ENCODE measurements at regions not wholly inside any gene's neighbourhood (a gene's known extent, or its start where the extent isn't known, plus 50 kb on each side); places are given as distances from the start of the nearest gene placed in this dataset.

- POLR2A ChIA-PET, result no interaction called here
- H3K4me3 ChIP-seq (ENCODE audit: low read depth, low read length), result no peak overlapping the region
- no peak for DNase-seq (ENCODE audit: low read depth)
- no peaks in the 10 kb centered on the region for H3K36me3 ChIP-seq (ENCODE audit: control insufficient read depth, insufficient read depth, low read length)
- CTCF ChIA-PET, result no interaction called here
- H3K27me3 ChIP-seq (ENCODE audit: control insufficient read depth, insufficient read depth, low read length), result no peaks in the 10 kb centered on the region
- TF ChIP-seq CTCF (IDR thresholded peaks at IDR 0.05; ENCODE audit: insufficient read depth, low read depth, low read length), result no peak
These were observed 94.0 kb upstream of the PPP2R2D start for GRCh38 chr10:131806646-131807317.

GRCh38 chr10:131808370-131808930 lies 92.4 kb upstream of the PPP2R2D start:
- ChIA-PET CTCF (no interaction called here), POLR2A (no interaction called here)
- DNase-seq (ENCODE audit: low read depth), result no peak
- TF ChIP-seq CTCF (IDR thresholded peaks at IDR 0.05; ENCODE audit: insufficient read depth, low read depth, low read length), result no peak
- Histone ChIP-seq H3K36me3 (ENCODE audit: control insufficient read depth, insufficient read depth, low read length) (no peaks in the 10 kb centered on the region), H3K27me3 (ENCODE audit: control insufficient read depth, insufficient read depth, low read length) (no peaks in the 10 kb centered on the region), H3K4me3 (ENCODE audit: low read depth, low read length) (no peak overlapping the region)

- TF ChIP-seq CTCF (IDR thresholded peaks at IDR 0.05; ENCODE audit: insufficient read depth, low read depth, low read length), result no peak
- CTCF ChIA-PET, result no interaction called here
- POLR2A ChIA-PET, result no interaction called here
- no peaks in the 10 kb centered on the region for H3K36me3 ChIP-seq (ENCODE audit: control insufficient read depth, insufficient read depth, low read length)
- no peak overlapping the region for H3K4me3 ChIP-seq (ENCODE audit: low read depth, low read length)
- no peak for DNase-seq (ENCODE audit: low read depth)
- no peaks in the 10 kb centered on the region for H3K27me3 ChIP-seq (ENCODE audit: control insufficient read depth, insufficient read depth, low read length)
These were observed 90.6 kb upstream of the PPP2R2D start for GRCh38 chr10:131810036-131810804.

- ChIA-PET CTCF (no interaction called here), POLR2A (no interaction called here)
- Histone ChIP-seq H3K27me3 (ENCODE audit: control insufficient read depth, insufficient read depth, low read length) (no peaks in the 10 kb centered on the region), H3K4me3 (ENCODE audit: low read depth, low read length) (no peak overlapping the region), H3K36me3 (ENCODE audit: control insufficient read depth, insufficient read depth, low read length) (no peaks in the 10 kb centered on the region)
- no peak for DNase-seq (ENCODE audit: low read depth)
- no peak for TF ChIP-seq CTCF (IDR thresholded peaks at IDR 0.05; ENCODE audit: insufficient read depth, low read depth, low read length)
These were observed 89.8 kb upstream of the PPP2R2D start for GRCh38 chr10:131810805-131811629.
